Heart right ventricle (tissue), 16 donors: ENCODE measurements at regions not wholly inside any gene's neighbourhood (a gene's known extent, or its start where the extent isn't known, plus 50 kb on each side); places are given as distances from the start of the nearest gene placed in this dataset.

Experiments used
- ATAC-seq, 8 donors: fragments of 200-7000 bp; cut with Tn5 transposase; one replicate each; pipeline ENCODE4 v1.9.1; 2020; ENCODE audit warnings: mild to moderate bottlenecking in 8 of 8, moderate library complexity in 8 of 8, moderate number of reproducible peaks in 1 of 8
- DNase-seq, 2 donors: peaks; one replicate each; pipeline ENCODE4 v3.0.0-alpha.2; 2020
- H3K27ac ChIP-seq, 10 donors: fragments of 200-600 bp; sonication (generic) in 2 of 10; one replicate each; pipeline versions ENCODE4 v1.5.0 to v1.8.0; 2020 to 2022; ENCODE audit warnings: mild to moderate bottlenecking in 3 of 10
- H3K27me3 ChIP-seq, 7 donors: fragments of 200-600 bp; one replicate each; pipeline ENCODE4 v1.8.0; 2021 to 2022; ENCODE audit warnings: mild to moderate bottlenecking in 2 of 7
- H3K36me3 ChIP-seq, 9 donors: fragments of 200-600 bp; sonication (generic) in 1 of 9; one replicate each; pipeline versions ENCODE4 v1.5.0 to v1.8.0; 2020 to 2022; ENCODE audit warnings: mild to moderate bottlenecking in 2 of 9
- H3K4me1 ChIP-seq, 9 donors: fragments of 200-600 bp; sonication (generic) in 1 of 9; one replicate each; pipeline versions ENCODE4 v1.5.0 to v1.8.0; 2020 to 2022; ENCODE audit warnings: mild to moderate bottlenecking in 4 of 9
- H3K4me3 ChIP-seq, 10 donors: fragments of 200-600 bp; sonication (generic) in 2 of 10; one replicate each; pipeline versions ENCODE4 v1.5.0 to v1.8.0; 2020 to 2022; ENCODE audit warnings: mild to moderate bottlenecking in 7 of 10, moderate library complexity in 2 of 10
- H3K9me3 ChIP-seq, 11 donors: fragments of 200-600 bp in 10 of 11; sonication (generic) in 2 of 11; one replicate each; pipeline versions ENCODE4 v1.5.0 to v1.8.0; 2013 to 2022; ENCODE audit warnings: mild to moderate bottlenecking in 2 of 11, control low read depth in 1 of 11, moderate library complexity in 1 of 11
- CTCF ChIP-seq, 9 donors: fragments of 200-600 bp; sonication (generic) in 2 of 9; IDR thresholded peaks; one replicate each; pipeline versions ENCODE4 v1.5.0 to v1.8.0; 2021 to 2022; ENCODE audit warnings: antibody characterized with exemption in 9 of 9, mild to moderate bottlenecking in 5 of 9, moderate library complexity in 1 of 9
- WGBS, 2 donors: extraction: QIAGEN DNeasy Blood & Tissue Kit; methylation state at CpG; one replicate each; pipeline ENCODE4 v1.1.7; 2013; ENCODE audit warnings: inconsistent platforms in 1 of 2; 5-methylcytosine and 5-hydroxymethylcytosine counted together
- intact Hi-C, 10 donors: fragments of 100-400 bp; cut with DNase I; formaldehyde crosslinking; loops; one replicate each; pipeline versions ENCODE4 v1.11.1 to v1.14.2; 2022
- donor health status: Arrhythmogenic right ventricular cardiomyopathy.
- donor health status: ischemic (EF 13 %, LVEDD 7.1; RV severe dilation, severe dysfunction).
- donor health status: healthy with polysubstance abuse.
- donor health status: DM: no; HTN: yes; CAD: no.
- donor health status: DM: no; HTN: no; CAD: no.
- donor health status: ischemic (EF 25% LVEDD 6.9; RV normal size, moderate dysfunction).
- donor health status: ischemic (EF 25% LVEDD 5.7; RV mildly dilated, moderate dysfunction).
- donor health status: healthy.
- donor health status: DM: yes; HTN: yes; CAD: no.
- donor health status: Ischemic cardiomyopathy.
- donor health status: ischemic (EF 35%, LVEDD 5.7; RV mildly dilated, moderate dysfunction).
- donor health status: nonischemic (EF 11% LVEDD 7.7; RV severe dilation, severe dysfunction).
- donor health status: DM: yes; HTN: yes; CAD: no.
- donor health status: PGD.
- donor health status: ischemic (EF 29% LVEDD 5.4; RV normal size, mild dysfunction).
- donor health status: nonischemic (EF 23%, LVEDD 6.1; RV moderate dilation, normal function).

- Histone ChIP-seq H3K4me3 (no peak overlapping the region), H3K9me3 (peaks cover 0 to 2% (median 0%) of the 10 kb centered on the region in 11 donors), H3K4me1 (no peaks in the 10 kb centered on the region), H3K36me3 (no peaks in the 10 kb centered on the region), H3K27me3 (no peaks in the 10 kb centered on the region), H3K27ac (no peak overlapping the region)
- no peak for TF ChIP-seq CTCF (IDR thresholded peaks at IDR 0.05)
- WGBS, 2 donors: 55 to 59% methylated on average over 6 of the region's 6 CpGs
- DNase-seq: no peak
- intact Hi-C loops: no loop called here
- no peak for ATAC-seq
Measured at GRCh38 chr16:6439129-6439528, 893.5 kb upstream of the RBFOX1 start.

- Histone ChIP-seq H3K9me3 (peaks cover 0 to 3% (median 0%) of the 10 kb centered on the region in 11 donors), H3K4me3 (no peak overlapping the region), H3K27ac (no peak overlapping the region), H3K36me3 (no peaks in the 10 kb centered on the region), H3K27me3 (peaks cover 0 to 2% (median 0%) of the 10 kb centered on the region in 7 donors), H3K4me1 (no peaks in the 10 kb centered on the region)
- TF ChIP-seq CTCF (IDR thresholded peaks at IDR 0.05): no peak
- DNase-seq (no peak), ATAC-seq (no peak)
- intact Hi-C loops: no loop called here
- WGBS, 2 donors: 82 to 85% methylated on average over 8 of the region's 8 CpGs
Measured at GRCh38 chr16:6428861-6429260, 903.8 kb upstream of the RBFOX1 start.

- H3K36me3 ChIP-seq: no peaks in the 10 kb centered on the region
- no peak overlapping the region for H3K4me3 ChIP-seq
- intact Hi-C loops: no loop called here
Measured at GRCh38 chr16:6427621-6428020, 905.0 kb upstream of the RBFOX1 start.

GRCh38 chr16:6407596-6407995, 925.0 kb upstream of the RBFOX1 start:
- WGBS, 2 donors: 84% methylated on average over 3 of the region's 3 CpGs
- peaks cover 0 to 5% (median 0%) of the 10 kb centered on the region in 7 donors for H3K27me3 ChIP-seq
- TF ChIP-seq CTCF (IDR thresholded peaks at IDR 0.05): no peak
- no peaks in the 10 kb centered on the region for H3K36me3 ChIP-seq
- DNase-seq: no peak
- H3K4me1 ChIP-seq: no peaks in the 10 kb centered on the region
- H3K9me3 ChIP-seq: peaks cover 0 to 8% (median 0%) of the 10 kb centered on the region in 11 donors
- H3K27ac ChIP-seq: no peak overlapping the region
- H3K4me3 ChIP-seq: no peak overlapping the region
- ATAC-seq: no peak
- intact Hi-C loops: no loop called here

More at GRCh38 chr16:6427621-6428020, 905.0 kb upstream of the RBFOX1 start:
- no peak for ATAC-seq
- 80 to 85% methylated on average over 3 of the region's 3 CpGs for WGBS, 2 donors
- Histone ChIP-seq H3K27ac (no peak overlapping the region), H3K9me3 (peaks cover 0 to 11% (median 0%) of the 10 kb centered on the region in 11 donors), H3K4me1 (no peaks in the 10 kb centered on the region), H3K27me3 (peaks cover 0 to 2% (median 0%) of the 10 kb centered on the region in 7 donors)
- TF ChIP-seq CTCF (IDR thresholded peaks at IDR 0.05): no peak
- DNase-seq: no peak
